ENCODE measurements at regions not wholly inside any gene's neighbourhood (a gene's known extent, or its start where the extent isn't known, plus 50 kb on each side); places are given as distances from the start of the nearest gene placed in this dataset.

- Histone ChIP-seq H2AFZ (ENCODE audit: low read length) (no peak overlapping the region), H3K36me3 (replicated peaks in 1 of 2; ENCODE audit: control insufficient read depth in 1 of 2, insufficient read depth in 2 of 2, low read length in 2 of 2) (no peaks in the 10 kb centered on the region), H3K79me2 (ENCODE audit: insufficient read depth, low read length) (no peaks in the 10 kb centered on the region), H4K20me1 (ENCODE audit: insufficient read depth, low read length) (no peaks in the 10 kb centered on the region), H3K4me3 (replicated peaks in 1 of 3; ENCODE audit: insufficient read depth in 1 of 3, low read depth in 2 of 3, low read length in 3 of 3) (no peak overlapping the region), H3K27ac (ENCODE audit: extremely low read length, insufficient read depth, low read length) (no peak overlapping the region), H3K9ac (ENCODE audit: insufficient read depth, low read depth, low read length) (no peak overlapping the region), H3K4me1 (ENCODE audit: insufficient read depth, low read length) (no peaks in the 10 kb centered on the region), H3K9me3 (ENCODE audit: low read length) (no peaks in the 10 kb centered on the region), H3K4me2 (ENCODE audit: low read depth, low read length) (no peak overlapping the region), H3K27me3 (ENCODE audit: control insufficient read depth in 1 of 2, insufficient read depth in 2 of 2, low read length in 2 of 2) (no peaks in the 10 kb centered on the region)
- ChIA-PET CTCF (ENCODE audit: low intra/inter-chr PET ratio, low total read pairs) (no interaction called here), POLR2A (no interaction called here)
- no TSS peak for BruUV-seq (replicated peaks)
- 32% methylated on average over 2 of the region's 2 CpGs for WGBS (ENCODE audit: low lambda C conversion rate)
- intact Hi-C loops (cut with micrococcal nuclease; ENCODE audit: unreplicated experiment): no loop called here
- no peak for ATAC-seq
- FAIRE-seq: no peak
- no peak for TF ChIP-seq ZNF12 (CRISPR knock-in tag; IDR thresholded peaks at IDR 0.05)
- no peak for TF ChIP-seq ZNF274 (CRISPR knock-in tag; IDR thresholded peaks at IDR 0.05)
- in situ Hi-C loops (cut with HindIII; ENCODE audit: extremely low pct_ligation_motif_present, low pct_unique_long_range_greater_than_20kb): no loop called here
- DNase-seq (ENCODE audit: low spot score): no peak
These were observed 396.2 kb upstream of the CDIN1 start for GRCh38 chr15:36183201-36183600.

- ATAC-seq (no peak), FAIRE-seq (no peak), DNase-seq (ENCODE audit: low spot score) (no peak)
- no peaks in the 10 kb centered on the region for H3K9me3 ChIP-seq (ENCODE audit: low read length)
- no peaks in the 10 kb centered on the region for H3K27me3 ChIP-seq (ENCODE audit: control insufficient read depth in 1 of 2, insufficient read depth in 2 of 2, low read length in 2 of 2)
- ChIA-PET CTCF (ENCODE audit: low intra/inter-chr PET ratio, low total read pairs) (no interaction called here), POLR2A (no interaction called here)
- H2AFZ ChIP-seq (ENCODE audit: low read length): no peak overlapping the region
- no peaks in the 10 kb centered on the region for H3K79me2 ChIP-seq (ENCODE audit: insufficient read depth, low read length)
- in situ Hi-C loops (cut with HindIII; ENCODE audit: extremely low pct_ligation_motif_present, low pct_unique_long_range_greater_than_20kb): no loop called here
- no peak overlapping the region for H3K4me3 ChIP-seq (replicated peaks in 1 of 3; ENCODE audit: insufficient read depth in 1 of 3, low read depth in 2 of 3, low read length in 3 of 3)
- 4% methylated on average over 1 of the region's 1 CpG for WGBS (ENCODE audit: low lambda C conversion rate)
- no peaks in the 10 kb centered on the region for H4K20me1 ChIP-seq (ENCODE audit: insufficient read depth, low read length)
- no peaks in the 10 kb centered on the region for H3K4me1 ChIP-seq (ENCODE audit: insufficient read depth, low read length)
- TF ChIP-seq KIAA2018 (CRISPR knock-in tag; IDR thresholded peaks at IDR 0.05; ENCODE audit: borderline replicate concordance) (no peak), MAFK (conservative IDR thresholded peaks at IDR 0.05 in 1 of 2, IDR thresholded peaks at IDR 0.05 in 1 of 2; ENCODE audit: low read length in 2 of 2) (peak in 1 of 2 experiments; percentile 38; a peak in 2 of 4 replicates)
- no peak overlapping the region for H3K9ac ChIP-seq (ENCODE audit: insufficient read depth, low read depth, low read length)
- no peak overlapping the region for H3K27ac ChIP-seq (ENCODE audit: extremely low read length, insufficient read depth, low read length)
- H3K4me2 ChIP-seq (ENCODE audit: low read depth, low read length): no peak overlapping the region
- intact Hi-C loops (cut with micrococcal nuclease; ENCODE audit: unreplicated experiment): no loop called here
- BruUV-seq (replicated peaks): no TSS peak
- H3K36me3 ChIP-seq (replicated peaks in 1 of 2; ENCODE audit: control insufficient read depth in 1 of 2, insufficient read depth in 2 of 2, low read length in 2 of 2): no peaks in the 10 kb centered on the region
These were observed 394.0 kb upstream of the CDIN1 start for GRCh38 chr15:36185438-36185837.

All from HepG2 (cell line).